Neuronal stem cell (in vitro differentiated cells): ENCODE measurements at regions not wholly inside any gene's neighbourhood (a gene's known extent, or its start where the extent isn't known, plus 50 kb on each side); places are given as distances from the start of the nearest gene placed in this dataset.

ENCODE experiments used
- DNase-seq: peaks from one replicate; pipeline ENCODE4 v3.0.0-alpha.2; 2013; ENCODE audit warnings: low spot score
- H2AFZ ChIP-seq: one replicate; pipeline ENCODE4 v1.6.1; 2013; ENCODE audit warnings: mild to moderate bottlenecking, low read length, inconsistent platforms
- H2AK5ac ChIP-seq: 2 replicates; pipeline ENCODE4 v1.6.1; 2013; ENCODE audit warnings: low read depth, mild to moderate bottlenecking, inconsistent platforms, low read length, moderate library complexity, mixed read lengths
- H2BK120ac ChIP-seq: 2 replicates; pipeline ENCODE4 v1.6.1; 2013; ENCODE audit warnings: low read depth, mild to moderate bottlenecking, inconsistent platforms, low read length, moderate library complexity, mixed read lengths
- H2BK12ac ChIP-seq: one replicate; pipeline ENCODE4 v1.6.1; 2013; ENCODE audit warnings: low read length, inconsistent platforms
- H2BK15ac ChIP-seq: 2 replicates; pipeline ENCODE4 v1.6.1; 2013; ENCODE audit warnings: mild to moderate bottlenecking, low read length, inconsistent platforms, mixed read lengths
- H2BK5ac ChIP-seq: one replicate; pipeline ENCODE4 v1.6.1; 2013; ENCODE audit warnings: inconsistent platforms, mild to moderate bottlenecking, low read length, moderate library complexity
- H3K14ac ChIP-seq: one replicate; pipeline ENCODE4 v1.6.1; 2013; ENCODE audit warnings: low read length, inconsistent platforms
- H3K18ac ChIP-seq: 2 replicates; pipeline ENCODE4 v1.6.1; 2013; ENCODE audit warnings: low read length, inconsistent platforms
- H3K23ac ChIP-seq: 2 replicates; pipeline ENCODE4 v1.6.1; 2013; ENCODE audit warnings: low read depth, mild to moderate bottlenecking, mixed read lengths, low read length, inconsistent platforms; ENCODE audit not compliant: poor library complexity
- H3K27ac ChIP-seq: replicated peaks from 3 replicates; pipeline ENCODE4 v1.5.1; 2013; ENCODE audit warnings: low read length, inconsistent platforms
- H3K27me3 ChIP-seq, 3 experiments: 2 replicates each; pipeline ENCODE4 v1.6.1; 2013; ENCODE audit warnings: low read length in 3 of 3, mild to moderate bottlenecking in 2 of 3, inconsistent platforms in 1 of 3, low read depth in 1 of 3, mixed read lengths in 1 of 3, moderate library complexity in 1 of 3; ENCODE audit not compliant: control insufficient read depth in 3 of 3, insufficient read depth in 3 of 3
- H3K36me3 ChIP-seq, 2 donors: replicated peaks in 1 of 2; 2 replicates each; pipeline ENCODE4 v1.6.1; 2013; ENCODE audit warnings: low read length in 2 of 2; ENCODE audit not compliant: control insufficient read depth in 2 of 2, insufficient read depth in 2 of 2
- H3K4ac ChIP-seq: 2 replicates; pipeline ENCODE4 v1.6.1; 2013; ENCODE audit warnings: inconsistent platforms, mild to moderate bottlenecking, low read length, moderate library complexity
- H3K4me1 ChIP-seq, 2 donors: 1 replicate in 1 of 2; 2 replicates in 1 of 2; pipeline ENCODE4 v1.6.1; 2013; ENCODE audit warnings: low read length in 2 of 2, low read depth in 1 of 2; ENCODE audit not compliant: control insufficient read depth in 2 of 2, insufficient read depth in 1 of 2
- H3K4me2 ChIP-seq: one replicate; pipeline ENCODE4 v1.6.1; 2013; ENCODE audit warnings: mild to moderate bottlenecking, low read length, inconsistent platforms; ENCODE audit not compliant: insufficient read depth, poor library complexity, severe bottlenecking
- H3K4me3 ChIP-seq, 2 donors: 2 replicates each; pipeline ENCODE4 v1.5.1; 2013; ENCODE audit warnings: low read length in 2 of 2, mild to moderate bottlenecking in 2 of 2, inconsistent platforms in 1 of 2, moderate library complexity in 1 of 2
- H3K79me1 ChIP-seq: one replicate; pipeline ENCODE4 v1.6.1; 2013; ENCODE audit warnings: low read depth, mild to moderate bottlenecking, inconsistent platforms, low read length, moderate library complexity
- H3K9ac ChIP-seq: one replicate; pipeline ENCODE4 v1.6.1; 2013; ENCODE audit warnings: mild to moderate bottlenecking, low read depth, low read length, inconsistent platforms; ENCODE audit not compliant: poor library complexity
- H3K9me3 ChIP-seq, 2 donors: replicated peaks in 1 of 2; 2 replicates each; pipeline versions ENCODE3 to v1.6.1; 2013; ENCODE audit warnings: low read length in 2 of 2, mild to moderate bottlenecking in 2 of 2, inconsistent platforms in 1 of 2, low read depth in 1 of 2, mixed read lengths in 1 of 2, moderate library complexity in 1 of 2; ENCODE audit not compliant: control insufficient read depth in 2 of 2, insufficient read depth in 1 of 2
- H4K8ac ChIP-seq: one replicate; pipeline ENCODE4 v1.6.1; 2013; ENCODE audit warnings: low read depth, mild to moderate bottlenecking, inconsistent platforms, low read length, moderate library complexity
- H4K91ac ChIP-seq: one replicate; pipeline ENCODE4 v1.6.1; 2013; ENCODE audit warnings: low read length, low read depth, mild to moderate bottlenecking, inconsistent platforms; ENCODE audit not compliant: poor library complexity
- WGBS, 2 donors: extraction: QIAGEN DNeasy Blood & Tissue Kit; methylation state at CpG; one replicate each; pipeline ENCODE4 v1.1.7; 2013; ENCODE audit warnings: missing lambda C conversion rate in 2 of 2, mixed read lengths in 1 of 2; ENCODE audit not compliant: insufficient read length in 2 of 2, insufficient replicate concordance in 1 of 2; ENCODE audit errors: extremely low coverage in 2 of 2; 5-methylcytosine and 5-hydroxymethylcytosine counted together

DNA sequence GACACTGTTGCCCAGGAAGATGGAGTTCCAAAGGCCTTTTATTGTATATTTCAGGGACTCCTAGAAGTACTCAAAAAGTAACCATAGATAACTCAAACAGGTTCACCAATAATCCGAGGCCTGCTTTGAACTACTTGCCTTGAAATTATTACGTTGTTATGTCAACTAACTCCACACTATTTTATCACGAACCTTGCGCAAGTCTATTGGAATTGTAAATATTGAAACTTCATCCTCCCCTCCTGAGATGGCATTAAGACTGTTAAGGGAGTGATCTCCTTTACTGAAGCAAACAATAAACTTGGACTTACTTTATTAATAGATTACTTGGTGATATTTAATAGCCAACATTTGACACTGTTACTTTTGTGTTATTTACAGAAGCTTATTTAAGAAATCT is 199.6 kb upstream of the GADL1 start:
- Histone ChIP-seq H3K36me3 (no peaks in the 10 kb centered on the region), H3K18ac (no peak overlapping the region), H4K91ac (no peak overlapping the region), H3K27ac (no peak overlapping the region), H2AK5ac (no peak overlapping the region), H3K79me1 (no peaks in the 10 kb centered on the region), H3K14ac (no peak overlapping the region), H2BK5ac (no peak overlapping the region), H4K8ac (no peak overlapping the region), H3K4me2 (no peak overlapping the region), H3K4me1 (no peaks in the 10 kb centered on the region), H2BK15ac (no peak overlapping the region), H3K9ac (no peak overlapping the region), H3K23ac (no peak overlapping the region), H3K4ac (no peak overlapping the region), H3K27me3 (no peaks in the 10 kb centered on the region), H2BK12ac (no peak overlapping the region), H2BK120ac (no peak overlapping the region), H3K4me3 (no peak overlapping the region), H2AFZ (no peak overlapping the region), H3K9me3 (no peaks in the 10 kb centered on the region)
- no peak for DNase-seq
- WGBS, 2 donors: no CpG with 5 or more reads among the region's 4 CpGs

DNA sequence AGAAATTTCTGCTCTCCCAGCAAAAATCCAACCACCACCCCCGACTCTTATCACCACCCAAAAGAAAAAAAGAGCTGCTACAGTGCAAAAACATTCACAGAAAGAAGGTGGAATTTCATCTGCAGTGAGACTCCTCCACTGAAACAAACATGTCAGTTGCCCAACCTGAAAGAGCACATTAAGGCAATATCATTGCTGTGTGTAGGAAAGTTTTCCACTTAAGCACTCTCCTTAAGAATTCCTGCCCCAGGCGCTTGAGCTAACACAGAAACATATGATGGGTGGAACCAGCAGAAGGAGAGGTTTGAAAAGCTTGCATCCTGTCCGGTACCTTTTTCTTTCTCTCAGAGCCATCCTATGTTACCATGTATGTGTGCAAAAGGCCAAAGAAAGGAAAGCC is 200.8 kb upstream of the GADL1 start:
- Histone ChIP-seq H3K18ac (no peak overlapping the region), H3K23ac (no peak overlapping the region), H3K79me1 (no peaks in the 10 kb centered on the region), H2BK12ac (no peak overlapping the region), H3K4ac (no peak overlapping the region), H3K4me1 (no peaks in the 10 kb centered on the region), H2AFZ (no peak overlapping the region), H4K91ac (no peak overlapping the region), H2BK5ac (no peak overlapping the region), H3K4me2 (no peak overlapping the region), H3K27ac (no peak overlapping the region), H2BK15ac (no peak overlapping the region), H4K8ac (no peak overlapping the region), H3K9ac (no peak overlapping the region), H3K36me3 (no peaks in the 10 kb centered on the region), H3K14ac (no peak overlapping the region), H3K4me3 (no peak overlapping the region), H2AK5ac (no peak overlapping the region), H2BK120ac (no peak overlapping the region), H3K9me3 (no peaks in the 10 kb centered on the region), H3K27me3 (no peaks in the 10 kb centered on the region)
- no CpG with 5 or more reads among the region's 3 CpGs for WGBS, 2 donors
- DNase-seq: no peak

DNA sequence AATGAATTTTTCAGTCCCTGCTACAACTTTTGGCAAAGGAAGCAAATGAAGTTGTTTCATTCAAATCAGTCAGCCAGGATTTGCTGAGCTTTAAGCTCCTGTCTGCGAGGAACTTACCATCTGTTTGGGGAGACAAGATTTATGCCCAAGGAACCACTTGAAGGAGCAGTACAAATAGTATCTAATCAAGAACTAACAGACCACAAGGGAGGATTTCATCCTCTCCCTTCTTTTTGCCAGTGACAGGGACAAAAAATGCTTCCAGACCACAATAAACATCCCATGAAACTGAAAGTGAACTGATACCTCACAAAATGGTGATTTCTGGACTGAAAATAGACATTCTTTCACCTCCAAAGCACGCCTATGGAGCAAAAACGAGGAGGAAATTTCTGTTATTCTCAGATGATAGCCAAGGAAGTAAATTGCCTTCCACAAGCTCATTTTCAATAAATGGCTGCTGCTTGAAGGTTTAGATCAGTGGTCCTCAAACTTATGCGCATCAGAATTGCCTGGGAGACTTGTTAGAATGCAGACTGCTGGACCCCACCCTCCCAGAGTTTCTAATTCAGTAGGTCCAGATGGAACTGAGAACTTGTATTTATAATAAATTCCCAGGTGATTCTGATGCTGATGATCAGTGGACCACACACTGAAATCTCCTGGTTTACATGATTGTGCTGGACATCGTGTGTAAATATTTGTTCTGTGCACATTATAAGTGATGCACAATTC is 202.4 kb upstream of the GADL1 start:
- no peak overlapping the region for H4K8ac ChIP-seq
- no CpG with 5 or more reads among the region's 5 CpGs for WGBS, 2 donors
- no peak overlapping the region for H4K91ac ChIP-seq
- H3K79me1 ChIP-seq: no peaks in the 10 kb centered on the region
- DNase-seq: no peak
- no peaks in the 10 kb centered on the region for H3K4me1 ChIP-seq
- H3K14ac ChIP-seq: no peak overlapping the region
- no peak overlapping the region for H2BK5ac ChIP-seq
- H3K18ac ChIP-seq: no peak overlapping the region
- peak overlapping the region; percentile 24 for H2AFZ ChIP-seq
- no peak overlapping the region for H3K27ac ChIP-seq
- no peak overlapping the region for H3K23ac ChIP-seq
- no peak overlapping the region for H3K4ac ChIP-seq
- no peaks in the 10 kb centered on the region for H3K36me3 ChIP-seq
- no peak overlapping the region for H2BK12ac ChIP-seq
- no peak overlapping the region for H3K4me2 ChIP-seq
- no peak overlapping the region for H2AK5ac ChIP-seq
- no peaks in the 10 kb centered on the region for H3K27me3 ChIP-seq
- H3K4me3 ChIP-seq: no peak overlapping the region
- H3K9me3 ChIP-seq: no peaks in the 10 kb centered on the region
- no peak overlapping the region for H3K9ac ChIP-seq
- H2BK15ac ChIP-seq: no peak overlapping the region
- no peak overlapping the region for H2BK120ac ChIP-seq

DNA sequence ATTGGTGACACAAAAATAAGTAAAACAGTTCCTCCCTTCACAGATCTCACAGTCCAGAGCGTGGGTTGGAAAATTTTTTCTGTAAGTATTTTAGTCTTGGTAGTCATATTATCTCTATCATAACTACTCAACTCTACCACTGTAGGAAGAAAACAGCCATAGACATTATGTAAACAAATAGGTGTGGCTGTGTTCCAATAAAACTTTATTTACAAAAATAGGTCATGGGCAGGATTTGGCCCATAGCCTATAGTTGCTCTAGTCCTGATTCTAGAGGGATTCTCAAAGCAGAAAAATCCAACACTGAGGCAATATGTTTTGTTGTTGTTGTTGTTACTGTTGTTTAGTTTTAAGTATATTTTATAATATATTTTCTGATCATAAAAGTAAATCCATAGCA is 206.1 kb upstream of the GADL1 start:
- no peak for DNase-seq
- no peaks in the 10 kb centered on the region for H3K79me1 ChIP-seq
- no peak overlapping the region for H4K91ac ChIP-seq
- H3K27ac ChIP-seq: no peak overlapping the region
- H3K4ac ChIP-seq: no peak overlapping the region
- peaks cover 0 to 3% of the 10 kb centered on the region in 2 donors for H3K9me3 ChIP-seq
- H3K4me1 ChIP-seq: no peaks in the 10 kb centered on the region
- H3K9ac ChIP-seq: no peak overlapping the region
- no peak overlapping the region for H3K14ac ChIP-seq
- no peaks in the 10 kb centered on the region for H3K27me3 ChIP-seq
- H3K4me2 ChIP-seq: no peak overlapping the region
- no peak overlapping the region for H3K18ac ChIP-seq
- H2AK5ac ChIP-seq: no peak overlapping the region
- no peak overlapping the region for H2AFZ ChIP-seq
- no peaks in the 10 kb centered on the region for H3K36me3 ChIP-seq
- no peak overlapping the region for H3K4me3 ChIP-seq
- no peak overlapping the region for H2BK15ac ChIP-seq
- WGBS, 2 donors: no CpG with 5 or more reads among the region's 1 CpG
- no peak overlapping the region for H4K8ac ChIP-seq
- no peak overlapping the region for H2BK120ac ChIP-seq
- no peak overlapping the region for H2BK12ac ChIP-seq
- no peak overlapping the region for H3K23ac ChIP-seq
- no peak overlapping the region for H2BK5ac ChIP-seq
